ENCODE measurements at regions not wholly inside any gene's neighbourhood (a gene's known extent, or its start where the extent isn't known, plus 50 kb on each side); places are given as distances from the start of the nearest gene placed in this dataset.

GRCh38 chr18:77376043-77376732 is 126.5 kb downstream of the GALR1 start:
- peaks cover 2% of the 10 kb centered on the region for H3K36me3 Mint-ChIP-seq (ENCODE audit: low read depth)
- no peak overlapping the region for H3K4me3 Mint-ChIP-seq
- H3K27me3 Mint-ChIP-seq (ENCODE audit: low read depth), result peaks cover 10% of the 10 kb centered on the region
- H3K4me1 Mint-ChIP-seq, result peaks cover 18% of the 10 kb centered on the region
- no peak overlapping the region for H3K27ac Mint-ChIP-seq (ENCODE audit: unreplicated experiment)
- no peak for TF ChIP-seq CTCF (conservative IDR thresholded peaks at IDR 0.05)
- DNase-seq (ENCODE audit: low read depth, low spot score), result no peak
- H3K9me3 Mint-ChIP-seq, result no peaks in the 10 kb centered on the region

GRCh38 chr18:77376733-77377094 is 127.1 kb downstream of the GALR1 start:
- peaks cover 18% of the 10 kb centered on the region for H3K4me1 Mint-ChIP-seq
- peaks cover 10% of the 10 kb centered on the region for H3K27me3 Mint-ChIP-seq (ENCODE audit: low read depth)

GRCh38 chr18:77377813-77378212 is 128.2 kb downstream of the GALR1 start:
- Mint-ChIP-seq H3K9me3 (no peaks in the 10 kb centered on the region), H3K4me1 (peaks cover 18% of the 10 kb centered on the region), H3K36me3 (ENCODE audit: low read depth) (no peaks in the 10 kb centered on the region), H3K27me3 (ENCODE audit: low read depth) (peaks cover 10% of the 10 kb centered on the region), H3K27ac (ENCODE audit: unreplicated experiment) (no peak overlapping the region), H3K4me3 (no peak overlapping the region)
- no peak for TF ChIP-seq CTCF (conservative IDR thresholded peaks at IDR 0.05)
- no peak for DNase-seq (ENCODE audit: low read depth, low spot score)

More at GRCh38 chr18:77376733-77377094, 127.1 kb downstream of the GALR1 start:
- no peak for TF ChIP-seq CTCF (conservative IDR thresholded peaks at IDR 0.05)
- DNase-seq (ENCODE audit: low read depth, low spot score), result no peak
- no peaks in the 10 kb centered on the region for H3K36me3 Mint-ChIP-seq (ENCODE audit: low read depth)
- no peak overlapping the region for H3K4me3 Mint-ChIP-seq
- H3K27ac Mint-ChIP-seq (ENCODE audit: unreplicated experiment), result no peak overlapping the region
- no peaks in the 10 kb centered on the region for H3K9me3 Mint-ChIP-seq

GRCh38 chr18:77379976-77380509 is 130.4 kb downstream of the GALR1 start:
- H3K36me3 Mint-ChIP-seq (ENCODE audit: low read depth), result no peaks in the 10 kb centered on the region
- peaks cover 10% of the 10 kb centered on the region for H3K27me3 Mint-ChIP-seq (ENCODE audit: low read depth)
- H3K4me1 Mint-ChIP-seq, result peaks cover 7% of the 10 kb centered on the region
- no peak for TF ChIP-seq CTCF (conservative IDR thresholded peaks at IDR 0.05)
- no peak overlapping the region for H3K4me3 Mint-ChIP-seq
- no peaks in the 10 kb centered on the region for H3K9me3 Mint-ChIP-seq
- DNase-seq (ENCODE audit: low read depth, low spot score), result no peak
- H3K27ac Mint-ChIP-seq (ENCODE audit: unreplicated experiment), result no peak overlapping the region

GRCh38 chr18:77380695-77381094 is 131.0 kb downstream of the GALR1 start:
- no peak for TF ChIP-seq CTCF (conservative IDR thresholded peaks at IDR 0.05)
- Mint-ChIP-seq H3K4me3 (no peak overlapping the region), H3K27ac (ENCODE audit: unreplicated experiment) (no peak overlapping the region), H3K36me3 (ENCODE audit: low read depth) (no peaks in the 10 kb centered on the region), H3K4me1 (peaks cover 7% of the 10 kb centered on the region), H3K27me3 (ENCODE audit: low read depth) (peaks cover 10% of the 10 kb centered on the region), H3K9me3 (no peaks in the 10 kb centered on the region)
- no peak for DNase-seq (ENCODE audit: low read depth, low spot score)

All from neural crest cell (in vitro differentiated cells).